GM21619 (cell line): ENCODE measurements at regions not wholly inside any gene's neighbourhood (a gene's known extent, or its start where the extent isn't known, plus 50 kb on each side); places are given as distances from the start of the nearest gene placed in this dataset.

ENCODE experiments used
- ATAC-seq: cut with Tn5 transposase; IDR thresholded peaks from one replicate; pipeline ENCODE4 v1.9.1; 2021; ENCODE audit not compliant: unreplicated experiment

GRCh38 chr12:24195063-24195462, 245.6 kb upstream of the SOX5 start:
- ATAC-seq, result no peak

- ATAC-seq, result no peak
Measured at GRCh38 chr12:24191117-24191516, 241.6 kb upstream of the SOX5 start.

- ATAC-seq, result no peak
Measured at GRCh38 chr12:24185782-24186181, 236.3 kb upstream of the SOX5 start.

GRCh38 chr12:24177889-24178288, 228.4 kb upstream of the SOX5 start:
- peak; percentile 82 for ATAC-seq

DNA sequence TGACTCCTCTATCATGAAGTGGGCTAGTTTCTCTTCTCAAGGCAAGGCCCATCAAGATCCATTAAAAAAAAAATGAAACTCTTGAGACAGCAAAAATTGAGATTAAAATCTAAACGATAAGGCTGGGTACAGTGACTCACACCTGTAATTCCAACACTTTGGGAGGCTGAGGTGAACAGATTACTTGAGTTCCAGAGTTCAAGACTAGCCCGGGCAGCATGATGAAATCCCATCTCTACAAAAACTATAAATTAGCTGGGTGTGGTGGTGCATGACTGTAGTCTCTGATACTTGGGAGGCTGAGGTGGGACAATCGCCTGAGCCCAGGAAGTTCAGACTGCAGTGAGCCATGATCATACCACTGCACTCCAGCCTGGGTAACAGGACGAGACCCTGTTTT, 226.5 kb upstream of the SOX5 start:
- ATAC-seq, result no peak

- ATAC-seq, result no peak
Measured at GRCh38 chr12:24175284-24175683, 225.8 kb upstream of the SOX5 start.

DNA sequence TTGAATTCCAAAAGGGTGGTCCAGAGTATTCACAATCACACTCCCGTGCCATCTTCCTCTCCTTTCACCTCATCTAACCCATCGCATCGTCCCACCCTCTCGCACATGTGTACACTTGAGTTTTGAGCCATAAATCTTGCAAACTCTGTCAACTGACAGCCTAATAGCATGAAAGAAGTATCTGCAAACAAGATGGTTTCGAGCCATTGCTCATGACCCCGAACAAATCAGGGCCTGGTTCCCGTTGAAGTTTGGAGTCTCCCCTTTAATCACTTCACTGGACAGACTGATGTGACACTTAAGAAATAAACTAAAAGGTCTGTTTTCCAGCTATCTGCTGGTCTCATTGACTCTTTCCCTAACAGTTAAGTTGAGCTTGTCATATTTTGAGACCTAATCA, 223.6 kb upstream of the SOX5 start:
- ATAC-seq, result no peak

GRCh38 chr12:24172773-24173066, 223.2 kb upstream of the SOX5 start:
- no peak for ATAC-seq

GRCh38 chr12:24172031-24172772, 222.7 kb upstream of the SOX5 start:
- ATAC-seq, result peak; percentile 76

- ATAC-seq, result no peak
Measured at GRCh38 chr12:24155042-24155441, 205.6 kb upstream of the SOX5 start.

GRCh38 chr12:24153079-24153478, 203.6 kb upstream of the SOX5 start:
- ATAC-seq, result no peak

DNA sequence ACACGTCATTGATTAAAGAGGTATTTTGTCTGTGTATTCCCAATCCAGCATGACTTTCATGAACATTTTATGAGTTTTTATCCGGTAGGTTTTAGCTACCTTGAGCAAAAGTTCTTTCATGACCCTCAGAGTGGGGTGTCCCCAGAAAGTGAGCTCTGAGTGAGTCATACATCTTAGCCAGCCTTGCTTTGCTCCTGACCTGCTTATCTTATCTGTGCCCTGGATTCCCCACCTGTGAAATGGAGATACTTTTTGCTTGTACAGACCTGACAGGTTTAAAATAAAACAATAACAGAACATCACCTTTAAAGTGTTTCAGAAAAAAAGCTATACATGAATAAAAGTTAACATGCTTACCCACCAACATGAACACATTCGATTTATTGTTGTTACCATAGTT, 202.8 kb upstream of the SOX5 start:
- ATAC-seq, result no peak

- no peak for ATAC-seq
Measured at GRCh38 chr12:24143928-24144327, 194.5 kb upstream of the SOX5 start.

DNA sequence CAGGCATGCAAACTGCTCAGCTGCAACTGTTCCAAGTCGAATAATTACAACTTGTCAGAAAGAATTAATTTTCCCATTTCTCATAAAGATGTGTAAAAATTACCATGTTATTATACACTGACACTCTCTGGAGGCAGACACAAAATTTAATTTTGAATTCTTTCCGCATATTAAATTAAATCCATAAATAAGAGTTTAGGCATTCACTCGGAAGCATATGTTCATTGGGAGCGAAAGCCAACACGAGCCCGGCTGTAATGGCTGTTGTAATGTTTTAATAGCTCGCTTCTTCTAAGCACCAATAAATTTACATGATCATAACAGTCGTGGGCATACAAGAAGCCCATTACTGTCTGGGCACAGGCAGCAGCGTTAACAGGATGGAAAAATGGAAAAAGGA, 189.6 kb upstream of the SOX5 start:
- no peak for ATAC-seq

DNA sequence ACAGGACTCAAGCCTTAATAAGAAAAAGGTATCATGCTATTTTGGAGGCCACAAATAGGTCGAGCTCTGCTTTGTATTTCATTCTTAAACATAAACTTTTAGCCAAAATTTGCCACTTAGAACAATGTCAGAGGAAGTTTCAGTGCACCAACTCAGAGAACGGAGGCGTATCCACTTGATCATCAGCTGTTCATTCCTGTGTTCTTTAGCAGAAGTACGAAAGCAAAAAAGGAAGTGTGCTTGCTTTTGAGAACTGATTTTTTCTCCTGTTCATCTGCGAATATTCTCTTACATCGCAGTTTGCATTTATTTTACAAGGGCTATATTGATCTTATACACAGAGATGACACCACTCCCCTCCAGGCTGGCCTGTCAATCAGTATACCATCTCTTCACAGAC, 188.6 kb upstream of the SOX5 start:
- ATAC-seq, result no peak

DNA sequence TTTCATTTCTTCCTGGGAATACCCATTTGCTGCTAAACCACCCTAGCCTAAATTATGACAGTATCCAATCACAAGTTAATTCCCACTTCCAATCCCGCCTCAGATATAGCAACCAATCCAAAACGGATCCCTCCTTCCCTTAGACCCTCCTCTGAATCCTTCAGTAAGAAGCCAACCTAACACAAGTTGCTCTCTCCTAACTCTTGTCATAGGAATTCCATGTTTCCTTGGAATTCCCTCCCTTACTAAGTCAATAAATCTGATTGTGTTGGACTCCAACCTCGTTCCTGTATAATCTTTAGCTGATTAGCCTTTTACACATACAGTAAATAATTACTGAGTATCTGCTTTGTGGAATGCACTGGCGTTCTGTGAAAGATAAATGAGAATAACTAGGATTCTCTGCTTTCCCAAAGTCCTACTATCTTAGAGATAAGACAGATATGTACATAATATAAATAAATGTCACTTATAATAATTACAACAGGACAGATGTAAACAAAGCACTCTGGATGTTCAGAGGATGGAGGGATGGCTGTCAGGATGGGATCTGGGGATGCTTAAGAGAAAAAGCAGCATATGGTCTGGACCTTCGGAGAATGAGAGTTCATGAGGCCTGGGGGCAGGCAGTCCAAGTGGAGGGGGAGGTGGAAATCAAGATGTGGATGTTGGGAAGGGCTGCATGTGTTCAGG, 185.8 kb upstream of the SOX5 start:
- no peak for ATAC-seq

- no peak for ATAC-seq
Measured at GRCh38 chr12:24134092-24134491, 184.6 kb upstream of the SOX5 start.

GRCh38 chr12:24133384-24133783, 183.9 kb upstream of the SOX5 start:
- ATAC-seq, result no peak

- ATAC-seq, result peak; percentile 92
Measured at GRCh38 chr12:24127919-24128721, 178.7 kb upstream of the SOX5 start.

GRCh38 chr12:24125280-24125679, 175.8 kb upstream of the SOX5 start:
- no peak for ATAC-seq

GRCh38 chr12:24121911-24122310, 172.4 kb upstream of the SOX5 start:
- ATAC-seq, result no peak

GRCh38 chr12:24118668-24119067, 169.2 kb upstream of the SOX5 start:
- no peak for ATAC-seq
